Endothelial cell of umbilical vein (primary cell): ENCODE measurements at regions not wholly inside any gene's neighbourhood (a gene's known extent, or its start where the extent isn't known, plus 50 kb on each side); places are given as distances from the start of the nearest gene placed in this dataset.

Experiments
- BruUV-seq: library from RNA; stranded (reverse); fragments of 400-500 nt; replicated peaks from 2 replicates; lab custom pipeline; 2021; lab: Mats Ljungman, UMichigan
- CTCF ChIA-PET: fragments of 300-600, 350-600 bp; sonication (Branson Sonifier 250); formaldehyde crosslinking; loops from one replicate; lab custom pipeline; 2021; ENCODE audit warnings: antibody characterized with exemption, inconsistent platforms; lab: Charles Lee
- POLR2A ChIA-PET: fragments of 300-600, 350-600 bp; sonication (Branson Sonifier 250); formaldehyde crosslinking; loops from one replicate; lab custom pipeline; 2021; ENCODE audit warnings: antibody characterized with exemption, inconsistent platforms; lab: Charles Lee
- DNase-seq: peaks from one replicate; pipeline ENCODE4 v3.0.0-alpha.2; 2011; ENCODE audit warnings: low read depth, low spot score
- FAIRE-seq: peaks from 2 replicates; lab custom pipeline; 2011; peaks lifted over from hg19 to GRCh38; lab: Jason Lieb, UNC
- H2AFZ ChIP-seq: 2 replicates; pipeline ENCODE4 v1.6.0; 2012; ENCODE audit warnings: low read depth, low read length, control low read depth, inconsistent platforms
- H3K27ac ChIP-seq: 2 replicates; pipeline ENCODE4 v1.5.1; 2011; ENCODE audit warnings: low read depth, mild to moderate bottlenecking, control low read depth, low read length, moderate library complexity; ENCODE audit not compliant: insufficient read depth
- H3K27me3 ChIP-seq, 2 experiments: 2 replicates each; pipeline versions ENCODE4 v1.6.0 to v1.6.1; 2011; ENCODE audit warnings: low read length in 2 of 2, mixed read lengths in 1 of 2; ENCODE audit not compliant: control insufficient read depth in 2 of 2, insufficient read depth in 2 of 2
- H3K36me3 ChIP-seq, 2 experiments: 2 replicates in 1 of 2; 3 replicates in 1 of 2; pipeline ENCODE4 v1.5.1; 2011; ENCODE audit warnings: low read length in 2 of 2, mild to moderate bottlenecking in 1 of 2, moderate library complexity in 1 of 2; ENCODE audit not compliant: control insufficient read depth in 2 of 2, insufficient read depth in 2 of 2; ENCODE audit errors: extremely low read depth in 1 of 2
- H3K4me1 ChIP-seq: 3 replicates; pipeline ENCODE4 v1.5.1; 2011; ENCODE audit warnings: mild to moderate bottlenecking, low read length; ENCODE audit not compliant: control insufficient read depth, insufficient read depth; ENCODE audit errors: extremely low read depth
- H3K4me2 ChIP-seq: 2 replicates; pipeline ENCODE4 v1.6.1; 2011; ENCODE audit warnings: low read length, control low read depth, mixed read lengths; ENCODE audit not compliant: insufficient read depth
- H3K4me3 ChIP-seq, 3 experiments: fragments of 200-600 bp in 1 of 3; sonication (generic), shearing (Covaris generic) in 1 of 3; replicated peaks in 1 of 3; 2 replicates each; pipeline ENCODE4 v1.5.1; 2011 to 2016; ENCODE audit warnings: control low read depth in 3 of 3, low read length in 3 of 3, mild to moderate bottlenecking in 2 of 3, inconsistent platforms in 1 of 3, low read depth in 1 of 3, moderate library complexity in 1 of 3; ENCODE audit not compliant: insufficient read depth in 1 of 3
- H3K79me2 ChIP-seq: 2 replicates; pipeline ENCODE4 v1.6.0; 2012; ENCODE audit warnings: low read length, inconsistent platforms; ENCODE audit not compliant: control insufficient read depth, insufficient read depth
- H3K9ac ChIP-seq: replicated peaks from 2 replicates; pipeline ENCODE3; 2011; ENCODE audit warnings: low read length, control low read depth; ENCODE audit not compliant: insufficient read depth; ENCODE audit errors: extremely low read depth
- H3K9me1 ChIP-seq: replicated peaks from 3 replicates; pipeline ENCODE4 v1.6.0; 2011; ENCODE audit warnings: mild to moderate bottlenecking, low read length; ENCODE audit not compliant: control insufficient read depth, insufficient read depth; ENCODE audit errors: extremely low read depth
- H3K9me3 ChIP-seq: replicated peaks from 2 replicates; pipeline ENCODE4 v1.5.1; 2012; ENCODE audit warnings: low read length, inconsistent platforms; ENCODE audit not compliant: control insufficient read depth, insufficient read depth
- H4K20me1 ChIP-seq: replicated peaks from 2 replicates; pipeline ENCODE3; 2011; ENCODE audit warnings: mild to moderate bottlenecking, low read length; ENCODE audit not compliant: control insufficient read depth, insufficient read depth; ENCODE audit errors: extremely low read depth
- EZH2 ChIP-seq: IDR thresholded peaks from 2 replicates; pipeline ENCODE4 v1.6.1; 2012; ENCODE audit warnings: borderline replicate concordance, low read depth, mild to moderate bottlenecking, moderate library complexity, low read length, inconsistent platforms; ENCODE audit not compliant: severe bottlenecking
- FOS ChIP-seq: IDR thresholded peaks from 2 replicates; pipeline ENCODE4 v1.6.1; 2011; ENCODE audit warnings: mild to moderate bottlenecking, low read length, moderate library complexity, borderline replicate concordance; ENCODE audit not compliant: insufficient read depth
- MYC ChIP-seq: IDR thresholded peaks from one replicate; pipeline ENCODE4 v1.6.1; 2011; ENCODE audit warnings: mild to moderate bottlenecking, low read depth, low read length
- POLR2AphosphoS5 ChIP-seq: IDR thresholded peaks from 2 replicates; pipeline ENCODE4 v1.6.1; 2012; ENCODE audit warnings: low read depth, mild to moderate bottlenecking, control low read depth, low read length, moderate library complexity; ENCODE audit not compliant: insufficient read depth
- dilution Hi-C: fragments of 300-500 bp; cut with MboI; formaldehyde crosslinking; loops from one replicate; pipeline ENCODE4 v1.15.0; 2019; ENCODE audit warnings: low sequenced_read_pairs; ENCODE audit not compliant: extremely low pct_ligation_motif_present
- intact Hi-C: fragments of 100-400 bp; cut with micrococcal nuclease; formaldehyde crosslinking; loops from one replicate; pipeline ENCODE4 v1.10.0; 2022
- TF ChIP-seq, protein P1 (sequence below): IDR thresholded peaks from 2 replicates; pipeline ENCODE4 v1.6.1; 2011; ENCODE audit not compliant: insufficient read depth, insufficient read length
- TF ChIP-seq, protein P2 (sequence below), 2 donors: IDR thresholded peaks; 1 replicate in 1 of 2; 2 replicates in 1 of 2; pipeline ENCODE4 v1.5.1; 2011; ENCODE audit warnings: low read length in 2 of 2, mild to moderate bottlenecking in 2 of 2, moderate library complexity in 2 of 2, control low read depth in 1 of 2, inconsistent platforms in 1 of 2, low read depth in 1 of 2; ENCODE audit not compliant: insufficient read depth in 1 of 2; ENCODE audit errors: extremely low read depth in 1 of 2

DNA sequence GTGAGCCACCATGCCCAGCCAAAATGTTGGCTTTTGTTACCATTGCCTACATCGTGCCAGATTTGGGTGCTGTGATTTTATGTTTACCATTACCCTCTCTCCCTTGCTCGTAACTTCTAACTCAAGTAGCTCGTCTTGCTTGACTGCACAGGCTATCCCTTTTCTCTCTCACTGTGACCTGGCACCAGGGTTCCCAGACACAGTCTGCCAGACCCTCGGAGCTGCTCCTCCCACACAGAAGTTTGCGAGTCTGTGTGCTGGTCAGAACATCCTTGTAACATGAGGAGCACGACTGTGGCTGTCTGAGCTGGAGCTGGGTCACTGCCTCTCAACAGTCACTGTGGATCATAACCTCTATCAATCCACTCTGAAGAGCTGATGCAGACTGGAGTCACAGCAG, 152.5 kb upstream of the ACKR3 start:
- FAIRE-seq (no peak), DNase-seq (no peak)
- Histone ChIP-seq H4K20me1 (no peaks in the 10 kb centered on the region), H3K79me2 (no peaks in the 10 kb centered on the region), H3K36me3 (no peaks in the 10 kb centered on the region), H3K4me2 (no peak overlapping the region), H2AFZ (no peak overlapping the region), H3K4me1 (no peaks in the 10 kb centered on the region), H3K4me3 (no peak overlapping the region), H3K27me3 (peaks cover 0 to 3% of the 10 kb centered on the region in 2 experiments), H3K9me1 (no peaks in the 10 kb centered on the region), H3K9me3 (no peaks in the 10 kb centered on the region), H3K9ac (no peak overlapping the region), H3K27ac (no peak overlapping the region)
- no TSS peak for BruUV-seq
- intact Hi-C loops (no loop called here), dilution Hi-C loops (no loop called here)
- ChIA-PET CTCF (interaction anchor here (1.2 kb wide), 1 partner anchor 23 kb away, joined by 3 read pairs; no protein-coding TSS in a partner anchor), POLR2A (no interaction called here)
- TF ChIP-seq, protein P1, sequence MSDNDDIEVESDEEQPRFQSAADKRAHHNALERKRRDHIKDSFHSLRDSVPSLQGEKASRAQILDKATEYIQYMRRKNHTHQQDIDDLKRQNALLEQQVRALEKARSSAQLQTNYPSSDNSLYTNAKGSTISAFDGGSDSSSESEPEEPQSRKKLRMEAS, result no peak

DNA sequence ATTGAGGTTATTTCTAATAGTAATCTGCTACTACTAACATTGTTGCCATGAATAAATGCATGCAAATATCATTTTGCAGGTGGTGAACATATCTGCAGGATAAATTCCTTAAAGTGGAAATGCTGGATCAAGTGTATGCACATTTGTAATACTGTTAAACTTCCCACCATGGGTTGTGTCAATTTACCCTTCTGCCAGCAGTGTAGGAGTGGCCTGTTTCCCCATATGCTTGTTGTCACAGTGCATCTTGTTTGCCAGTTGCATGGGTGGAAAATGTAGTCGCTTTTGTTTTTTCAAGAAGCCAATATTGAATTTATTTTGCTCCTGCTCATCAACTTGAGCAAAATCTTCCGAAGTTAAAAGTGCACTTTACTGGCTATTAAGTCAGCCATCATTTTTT, 139.0 kb upstream of the ACKR3 start:
- intact Hi-C loops, result no loop called here
- no TSS peak for BruUV-seq

More for the DNA sequence above, 139.0 kb upstream of the ACKR3 start:
- Histone ChIP-seq H3K79me2 (no peaks in the 10 kb centered on the region), H3K9ac (no peak overlapping the region), H3K4me2 (no peak overlapping the region), H3K27ac (no peak overlapping the region), H3K4me3 (no peak overlapping the region), H3K36me3 (no peaks in the 10 kb centered on the region), H3K27me3 (no peaks in the 10 kb centered on the region), H3K4me1 (no peaks in the 10 kb centered on the region), H3K9me1 (no peaks in the 10 kb centered on the region), H4K20me1 (no peaks in the 10 kb centered on the region), H2AFZ (no peak overlapping the region), H3K9me3 (no peaks in the 10 kb centered on the region)
- DNase-seq (no peak), FAIRE-seq (no peak)
- ChIA-PET CTCF (no interaction called here), POLR2A (no interaction called here)
- dilution Hi-C loops, result no loop called here
- TF ChIP-seq POLR2AphosphoS5, result no peak
- no peak for TF ChIP-seq EZH2
- TF ChIP-seq FOS, result no peak
- TF ChIP-seq MYC, result no peak
- TF ChIP-seq, protein P2, sequence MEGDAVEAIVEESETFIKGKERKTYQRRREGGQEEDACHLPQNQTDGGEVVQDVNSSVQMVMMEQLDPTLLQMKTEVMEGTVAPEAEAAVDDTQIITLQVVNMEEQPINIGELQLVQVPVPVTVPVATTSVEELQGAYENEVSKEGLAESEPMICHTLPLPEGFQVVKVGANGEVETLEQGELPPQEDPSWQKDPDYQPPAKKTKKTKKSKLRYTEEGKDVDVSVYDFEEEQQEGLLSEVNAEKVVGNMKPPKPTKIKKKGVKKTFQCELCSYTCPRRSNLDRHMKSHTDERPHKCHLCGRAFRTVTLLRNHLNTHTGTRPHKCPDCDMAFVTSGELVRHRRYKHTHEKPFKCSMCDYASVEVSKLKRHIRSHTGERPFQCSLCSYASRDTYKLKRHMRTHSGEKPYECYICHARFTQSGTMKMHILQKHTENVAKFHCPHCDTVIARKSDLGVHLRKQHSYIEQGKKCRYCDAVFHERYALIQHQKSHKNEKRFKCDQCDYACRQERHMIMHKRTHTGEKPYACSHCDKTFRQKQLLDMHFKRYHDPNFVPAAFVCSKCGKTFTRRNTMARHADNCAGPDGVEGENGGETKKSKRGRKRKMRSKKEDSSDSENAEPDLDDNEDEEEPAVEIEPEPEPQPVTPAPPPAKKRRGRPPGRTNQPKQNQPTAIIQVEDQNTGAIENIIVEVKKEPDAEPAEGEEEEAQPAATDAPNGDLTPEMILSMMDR (IDR thresholded peaks at IDR 0.05; ENCODE audit: extremely low read depth in 1 of 2, insufficient read depth in 1 of 2, low read depth in 1 of 2, low read length in 2 of 2), result no peak
